CD4-positive, alpha-beta T cell treated with Interleukin-17A for 4 hours (primary cell): ENCODE measurements at regions not wholly inside any gene's neighbourhood (a gene's known extent, or its start where the extent isn't known, plus 50 kb on each side); places are given as distances from the start of the nearest gene placed in this dataset.
"Not testable (repeated sequence)": the region's sequence is repeated elsewhere in the genome, so short reads cannot be mapped to it uniquely, and the experiment has no call there.

ENCODE experiments used
- DNase-seq: peaks from one replicate; pipeline ENCODE4 v3.0.0-alpha.2; 2020; ENCODE audit warnings: mixed read lengths

DNA sequence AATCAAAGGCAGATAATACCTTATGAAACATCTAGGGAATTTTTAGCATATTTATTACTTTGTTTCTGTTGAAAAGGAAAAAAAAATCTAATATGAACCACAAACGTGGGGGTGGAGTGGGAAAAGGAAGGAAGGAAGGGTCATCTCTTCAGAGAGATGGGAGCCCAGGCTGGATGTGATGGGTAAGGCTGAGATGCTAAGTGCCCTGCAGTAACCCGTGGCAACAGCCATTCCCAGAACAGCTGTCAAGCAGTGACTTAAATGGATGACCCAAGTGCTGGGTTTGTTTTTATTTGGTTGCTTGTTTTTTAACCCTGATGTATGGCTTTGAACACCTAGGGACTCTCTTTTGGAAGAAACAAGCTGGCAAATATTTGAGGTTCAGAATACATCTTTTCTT lies 50.7 kb upstream of the KLF7 start:
- DNase-seq, result no peak

GRCh38 chr2:207217442-207217841 lies 51.7 kb upstream of the KLF7 start:
- DNase-seq, result no peak

GRCh38 chr2:207219081-207219630 lies 53.4 kb upstream of the KLF7 start:
- DNase-seq, result no peak

- DNase-seq, result no peak
These were observed 54.1 kb upstream of the KLF7 start for GRCh38 chr2:207219676-207220501.

- no peak for DNase-seq
These were observed 56.0 kb upstream of the KLF7 start for GRCh38 chr2:207221731-207222130.

- DNase-seq, result no peak
These were observed 57.3 kb upstream of the KLF7 start for GRCh38 chr2:207223051-207223450.

- no peak for DNase-seq
These were observed 58.6 kb upstream of the KLF7 start for GRCh38 chr2:207224381-207224780.

- no peak for DNase-seq
These were observed 59.2 kb upstream of the KLF7 start for GRCh38 chr2:207224791-207225482.

- DNase-seq, result no peak
These were observed 60.0 kb upstream of the KLF7 start for GRCh38 chr2:207225773-207226172.

GRCh38 chr2:207226243-207226642 lies 60.5 kb upstream of the KLF7 start:
- DNase-seq, result no peak

GRCh38 chr2:207226671-207227061 lies 60.9 kb upstream of the KLF7 start:
- no peak for DNase-seq

DNA sequence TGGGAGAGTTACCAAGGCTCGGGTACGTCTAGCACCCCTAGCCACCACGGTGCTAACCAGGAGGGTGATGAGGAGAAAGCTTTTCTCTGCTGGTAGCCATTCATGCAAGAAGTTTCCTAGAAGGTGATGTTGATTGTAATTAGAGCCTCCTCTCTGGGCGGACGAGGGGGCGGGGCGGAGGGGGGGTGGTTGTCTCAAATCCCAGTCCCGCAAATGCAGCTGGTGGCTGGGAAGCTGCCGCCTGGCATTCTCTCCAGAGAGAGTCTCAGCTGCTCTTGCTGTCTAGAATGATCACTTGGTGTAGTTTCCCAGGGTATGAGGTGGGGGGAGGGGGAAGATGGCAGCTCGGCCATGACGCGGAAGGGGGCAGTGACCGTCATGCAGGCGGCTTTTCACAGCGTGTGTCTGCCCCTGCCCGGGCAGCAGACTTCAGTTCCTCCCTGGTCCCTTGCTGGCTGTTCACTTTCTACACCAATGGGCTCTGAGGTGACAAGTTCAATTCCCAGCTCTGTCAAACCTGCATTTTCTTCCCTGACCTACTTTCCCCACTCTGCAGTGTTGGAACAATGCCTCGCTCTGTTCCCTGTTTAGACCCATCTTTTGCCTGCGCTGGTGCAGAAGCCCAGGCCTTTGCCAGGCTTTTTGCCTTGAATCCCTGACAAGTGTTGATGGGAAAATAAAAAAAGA lies 61.5 kb upstream of the KLF7 start:
- no peak for DNase-seq

DNA sequence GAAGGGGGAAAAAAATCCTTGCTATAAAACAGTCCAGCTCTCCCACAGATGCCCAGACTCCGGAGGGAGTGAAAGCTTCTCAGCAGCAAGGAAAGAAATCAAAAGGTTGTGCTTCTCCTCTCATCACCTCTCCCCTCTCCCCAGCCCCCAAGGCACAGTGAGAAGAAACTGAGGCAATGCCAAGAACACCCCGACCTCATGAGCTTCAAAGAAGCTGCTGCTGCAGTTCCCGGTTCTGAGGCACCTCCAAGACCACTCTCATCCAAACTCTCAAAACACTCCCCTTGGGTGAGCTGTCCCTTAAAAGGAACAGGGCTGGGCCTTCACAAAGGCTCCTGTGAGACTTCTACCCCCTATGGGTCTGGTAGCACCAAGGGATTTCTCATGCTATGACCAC lies 62.0 kb upstream of the KLF7 start:
- DNase-seq, result no peak

DNA sequence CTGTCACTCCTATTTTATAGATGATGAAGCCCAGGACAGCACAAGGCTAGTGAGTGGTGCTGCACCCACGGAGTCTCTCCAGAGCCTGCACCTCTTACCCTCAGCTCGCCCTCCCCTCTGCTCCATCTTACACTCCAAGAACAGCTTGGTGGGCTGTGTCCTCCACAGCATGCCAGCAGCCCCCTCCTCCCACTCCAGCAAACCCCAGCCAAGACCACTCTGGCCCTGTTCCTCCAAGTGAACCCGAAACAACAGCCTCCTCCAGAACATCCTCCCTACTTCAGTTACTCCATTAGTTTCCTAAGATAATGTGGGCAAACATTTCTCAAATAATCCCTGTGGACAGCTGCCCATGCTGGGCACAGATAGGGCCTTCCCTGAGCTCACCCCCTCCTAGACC lies 62.7 kb upstream of the KLF7 start:
- no peak for DNase-seq

DNA sequence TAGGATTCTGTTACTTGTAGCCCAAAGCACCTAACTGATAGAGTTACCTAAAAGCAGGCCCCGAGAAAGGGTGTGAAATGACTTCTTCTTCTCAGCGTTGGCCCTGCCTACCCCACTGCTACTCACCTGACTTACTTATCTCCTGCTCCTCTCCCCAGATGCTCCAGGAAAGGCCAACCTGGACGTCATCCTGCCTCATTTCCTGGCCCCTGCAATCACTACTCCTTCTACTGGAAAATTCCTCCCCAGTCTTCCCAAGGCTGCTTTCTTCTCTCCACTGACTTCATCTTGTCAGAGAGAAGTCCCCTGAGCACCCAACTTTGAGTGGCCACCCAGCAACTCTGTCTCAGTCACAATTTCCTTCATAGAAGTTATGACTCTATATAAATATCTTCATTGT lies 63.4 kb upstream of the KLF7 start:
- DNase-seq, result no peak

DNA sequence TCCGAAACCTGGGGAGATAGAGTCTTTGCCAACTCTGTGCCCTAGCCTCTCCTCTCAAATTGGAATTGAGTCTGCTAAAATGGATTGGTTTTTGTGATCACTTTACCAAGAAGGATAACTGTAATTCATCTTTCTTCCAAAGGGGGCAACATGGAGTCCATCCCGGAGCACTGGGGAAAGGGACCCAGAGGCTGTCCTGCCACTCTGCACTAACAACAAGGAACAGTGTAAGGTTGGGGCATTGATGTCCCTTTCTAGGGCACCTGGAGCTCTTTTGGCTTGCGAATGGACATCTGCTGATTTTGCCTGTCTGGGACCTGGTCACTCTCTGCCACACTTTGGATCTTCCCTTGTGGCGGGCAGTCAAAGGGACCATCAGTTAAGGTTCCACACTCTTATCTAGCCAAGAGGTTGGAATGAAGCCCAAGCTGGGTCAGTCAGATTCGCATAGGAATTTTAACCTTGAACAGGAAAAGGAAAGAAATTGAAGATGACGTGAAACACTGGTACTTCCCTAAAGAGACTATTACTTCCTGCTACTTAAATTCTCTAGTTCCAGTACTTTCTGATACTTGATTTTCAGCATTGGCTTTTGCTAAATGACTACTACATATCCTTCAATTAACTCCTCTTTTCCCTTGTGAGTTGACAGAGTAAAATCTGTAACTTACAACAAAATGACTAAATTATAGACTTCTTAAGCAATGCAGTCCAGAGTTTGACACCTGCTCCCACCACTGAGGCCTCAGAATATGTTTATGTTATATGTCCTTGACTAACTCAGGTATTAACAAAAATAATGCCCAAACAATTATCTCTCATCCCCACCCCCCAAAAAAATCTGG lies 64.7 kb upstream of the KLF7 start:
- DNase-seq, result no peak

DNA sequence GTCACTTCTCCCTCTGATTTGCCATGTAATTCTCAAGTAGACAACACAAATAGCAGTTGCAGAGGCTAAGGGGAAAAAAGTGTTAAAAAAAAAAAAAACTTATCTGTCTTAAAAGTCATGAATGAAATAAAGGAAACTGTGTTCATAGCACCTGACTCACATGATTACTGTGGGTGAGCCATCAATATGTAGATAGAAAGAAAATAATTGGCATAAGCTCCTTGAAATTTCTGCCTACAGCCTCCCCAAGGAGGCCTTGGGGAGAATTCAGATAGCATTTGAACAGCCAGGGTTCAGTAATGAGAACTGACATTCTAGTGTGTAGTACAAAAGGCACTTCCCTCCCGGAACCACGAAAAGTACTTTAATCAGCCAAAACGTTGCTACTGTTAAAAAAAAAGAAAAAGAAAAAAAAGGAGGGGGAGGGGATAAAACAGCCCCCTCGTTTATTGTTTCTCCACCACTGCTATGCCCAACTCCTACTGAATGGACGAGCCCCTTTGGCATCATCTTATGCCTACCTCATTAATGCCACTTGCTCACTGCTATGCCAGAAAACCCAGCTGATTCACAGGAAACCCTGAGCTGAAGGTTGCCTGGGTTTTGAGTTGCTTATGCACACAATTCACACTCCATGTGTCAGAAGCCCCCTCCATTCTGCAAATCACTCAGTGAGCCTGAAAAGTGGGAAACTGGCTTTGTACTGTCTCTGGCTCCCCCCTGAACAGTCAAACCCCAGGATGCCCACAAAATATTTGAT lies 65.5 kb upstream of the KLF7 start:
- DNase-seq, result no peak

DNA sequence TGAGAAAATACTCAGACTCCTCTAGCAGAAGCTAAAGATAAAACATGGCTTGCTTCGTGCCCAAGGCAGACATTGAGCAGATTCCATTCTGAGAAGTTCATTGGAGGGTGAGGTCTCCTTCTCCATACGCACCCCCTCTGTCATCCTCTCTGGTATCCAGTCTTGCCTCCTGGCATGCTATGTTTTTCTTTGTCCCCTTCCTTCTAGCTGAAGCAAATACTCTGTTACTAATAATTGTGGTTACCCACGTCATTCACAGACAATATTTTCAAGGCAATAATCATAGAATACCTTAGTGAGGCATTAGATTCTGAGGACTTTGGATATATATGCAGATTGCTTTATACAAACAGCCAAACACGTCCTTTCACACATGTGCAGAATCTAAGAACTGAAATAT lies 66.2 kb upstream of the KLF7 start:
- DNase-seq, result no peak

DNA sequence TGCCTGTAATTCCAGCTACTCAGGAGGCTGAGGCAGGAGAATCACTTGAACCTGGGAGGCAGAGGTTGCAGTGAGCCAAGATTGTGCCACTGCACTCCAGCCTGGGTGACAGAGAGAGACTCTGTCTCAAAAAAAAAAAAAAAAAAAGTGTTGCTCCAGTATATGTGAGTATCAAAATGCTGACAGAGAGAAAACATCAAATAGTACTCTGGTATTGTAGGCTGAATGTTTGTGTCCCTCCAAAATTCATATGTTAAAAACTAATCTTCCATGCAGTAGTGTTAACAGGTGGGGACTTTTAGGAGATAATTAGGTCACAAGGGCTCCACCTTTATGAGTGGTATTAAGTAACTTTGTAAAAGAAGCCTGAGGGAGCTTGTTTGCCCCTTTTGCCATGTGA lies 67.4 kb upstream of the KLF7 start:
- not testable (repeated sequence) for DNase-seq

DNA sequence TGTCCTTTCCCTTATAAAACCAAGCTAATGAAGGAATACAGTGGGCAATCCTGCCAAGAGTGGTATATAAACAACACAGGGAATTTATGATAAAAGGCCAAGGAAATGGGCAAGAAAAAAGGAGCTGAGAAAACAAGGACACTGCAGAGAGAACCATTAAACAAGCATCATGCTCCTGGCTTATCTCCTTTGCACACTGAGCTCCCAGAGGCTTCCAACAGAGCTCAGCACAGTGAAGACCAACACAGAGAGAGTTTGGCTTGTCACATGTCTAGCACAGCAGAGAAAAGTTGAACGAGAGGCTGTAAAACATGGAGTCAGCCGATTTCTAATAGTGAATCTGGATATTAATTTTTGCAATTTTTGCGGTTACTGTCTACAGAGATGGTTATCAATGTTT lies 68.0 kb upstream of the KLF7 start:
- no peak for DNase-seq

GRCh38 chr2:207235621-207236020 lies 69.9 kb upstream of the KLF7 start:
- DNase-seq, result no peak
